WI38 (cell line): ENCODE measurements at regions not wholly inside any gene's neighbourhood (a gene's known extent, or its start where the extent isn't known, plus 50 kb on each side); places are given as distances from the start of the nearest gene placed in this dataset.

ENCODE experiments used
- H3K4me3 ChIP-seq: 2 replicates; pipeline ENCODE4 v1.5.1; 2011; ENCODE audit warnings: low read depth, mild to moderate bottlenecking, control low read depth, low read length
- CTCF ChIP-seq: IDR thresholded peaks from 2 replicates; pipeline ENCODE4 v1.5.1; 2012; ENCODE audit warnings: low read depth, mild to moderate bottlenecking, control low read depth, low read length

DNA sequence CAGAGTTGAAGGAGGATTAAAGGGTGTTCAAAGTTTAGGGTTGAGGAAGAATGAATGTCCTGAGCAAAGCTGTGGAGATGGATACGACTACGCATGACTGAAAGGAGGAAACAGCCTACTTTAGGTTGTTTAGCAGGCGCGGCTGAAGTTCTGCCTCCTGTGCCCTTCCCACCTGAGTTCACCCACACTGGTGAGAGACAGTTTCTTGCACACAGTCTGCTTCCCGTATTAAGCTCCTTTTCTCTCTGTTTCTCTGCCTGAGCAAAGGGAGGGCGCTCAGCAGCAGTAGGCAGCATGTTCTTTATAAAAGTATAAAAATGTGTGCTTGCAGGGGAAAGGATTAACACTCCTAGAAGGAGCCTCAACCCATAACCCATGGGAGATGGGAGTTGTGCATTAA lies 224.0 kb upstream of the SMARCA2 start:
- no peak for TF ChIP-seq CTCF

GRCh38 chr9:1794547-1795270 lies 220.4 kb upstream of the SMARCA2 start:
- no peak for TF ChIP-seq CTCF
- no peak overlapping the region for H3K4me3 ChIP-seq

More for the DNA sequence above, 224.0 kb upstream of the SMARCA2 start:
- no peak overlapping the region for H3K4me3 ChIP-seq

- H3K4me3 ChIP-seq: no peak overlapping the region
Observed at GRCh38 chr9:1804128-1804865, 210.8 kb upstream of the SMARCA2 start.

DNA sequence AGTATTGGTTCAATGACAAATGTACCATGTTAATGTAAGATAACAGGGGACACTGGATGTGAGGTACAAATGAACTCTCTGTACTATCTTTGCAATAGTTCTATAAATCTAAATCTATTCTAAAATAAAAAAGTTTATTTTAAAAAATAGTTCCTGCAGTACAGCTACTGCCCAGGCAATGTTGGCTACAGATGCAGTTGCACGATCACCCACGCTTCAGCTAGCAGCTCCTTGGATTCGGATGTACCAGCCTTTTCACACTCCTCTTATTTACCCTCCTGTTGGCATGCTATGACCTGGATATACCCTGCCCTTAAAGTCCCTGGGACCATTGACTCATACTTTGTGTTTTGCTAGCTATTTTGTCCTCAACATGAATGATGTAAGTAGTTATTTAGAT lies 185.4 kb upstream of the SMARCA2 start:
- no peak overlapping the region for H3K4me3 ChIP-seq
- TF ChIP-seq CTCF: no peak

More at GRCh38 chr9:1804128-1804865, 210.8 kb upstream of the SMARCA2 start:
- no peak for TF ChIP-seq CTCF

GRCh38 chr9:1832960-1833359 lies 182.2 kb upstream of the SMARCA2 start:
- no peak overlapping the region for H3K4me3 ChIP-seq
- TF ChIP-seq CTCF: no peak

DNA sequence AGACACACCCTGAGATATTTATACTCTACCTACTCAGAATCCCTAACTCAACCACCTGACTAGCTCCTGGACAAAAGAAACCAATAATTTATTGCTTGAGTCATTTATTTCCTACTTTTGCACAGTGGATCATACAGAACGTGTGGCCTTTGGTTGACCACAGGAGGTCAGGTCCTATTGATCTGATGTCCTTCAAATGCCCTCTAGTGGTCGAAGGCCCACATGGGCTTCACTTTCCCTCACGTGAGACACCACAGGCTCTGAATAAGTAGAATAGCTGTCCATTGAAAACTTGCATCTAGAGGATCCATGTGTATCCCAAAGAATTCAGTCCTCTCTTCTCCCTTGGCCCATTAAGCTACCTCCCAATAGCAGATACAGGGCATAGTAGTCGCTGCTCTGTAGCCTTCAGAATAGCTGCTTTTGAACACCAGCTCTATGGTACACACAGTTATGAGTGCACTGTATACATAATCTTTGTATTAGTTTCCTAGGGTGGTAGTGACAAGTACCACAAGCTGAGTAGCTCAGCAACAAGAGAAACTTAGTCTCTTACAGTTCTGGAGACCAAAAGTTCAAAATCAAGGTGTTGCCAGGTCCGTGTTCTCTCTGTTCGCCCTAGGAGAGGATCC lies 177.6 kb upstream of the SMARCA2 start:
- TF ChIP-seq CTCF: no peak
- H3K4me3 ChIP-seq: no peak overlapping the region

DNA sequence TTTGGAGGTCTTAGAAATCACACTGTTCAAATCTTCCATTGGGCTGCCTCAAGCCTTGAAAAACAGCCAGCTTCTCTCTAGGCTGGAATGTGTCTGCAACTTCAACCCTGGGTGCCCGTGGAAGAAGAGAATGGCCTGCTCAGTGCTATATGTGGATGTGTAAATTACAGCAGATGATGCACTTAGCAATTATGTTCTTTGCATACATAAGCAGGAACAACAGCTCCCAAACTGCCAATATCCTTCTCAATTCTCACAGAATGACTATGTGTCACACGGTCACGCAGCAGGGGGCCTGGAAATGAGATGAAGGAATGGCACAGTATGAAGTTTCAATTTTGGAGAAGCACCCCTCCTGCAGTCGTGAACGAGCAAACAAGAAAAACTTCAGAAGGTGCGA lies 175.2 kb upstream of the SMARCA2 start:
- H3K4me3 ChIP-seq: no peak overlapping the region
- no peak for TF ChIP-seq CTCF
